ENCODE measurements at regions not wholly inside any gene's neighbourhood (a gene's known extent, or its start where the extent isn't known, plus 50 kb on each side); places are given as distances from the start of the nearest gene placed in this dataset.

GRCh38 chr15:97200161-97200560 lies 760.3 kb upstream of the ARRDC4 start:
- TF ChIP-seq CTCF (IDR thresholded peaks at IDR 0.05) (no peak), POLR2AphosphoS5 (IDR thresholded peaks at IDR 0.05) (no peak), POLR2A (IDR thresholded peaks at IDR 0.05) (no peak)

Data from breast epithelium (tissue), 3 donors.